DMS53 treated with DMSO at 0.1 percent for 48 hours (cell line): ENCODE measurements at regions not wholly inside any gene's neighbourhood (a gene's known extent, or its start where the extent isn't known, plus 50 kb on each side); places are given as distances from the start of the nearest gene placed in this dataset.
A peak's percentile ranks its signal among the peaks of the same experiment; 100 is the strongest.
"Not testable (repeated sequence)": the region's sequence is repeated elsewhere in the genome, so short reads cannot be mapped to it uniquely, and the experiment has no call there.

Experiments
- DNase-seq: peaks from one replicate; lab custom pipeline; 2025; ENCODE audit not compliant: unreplicated experiment; lab: John Stamatoyannopoulos, UW

DNA sequence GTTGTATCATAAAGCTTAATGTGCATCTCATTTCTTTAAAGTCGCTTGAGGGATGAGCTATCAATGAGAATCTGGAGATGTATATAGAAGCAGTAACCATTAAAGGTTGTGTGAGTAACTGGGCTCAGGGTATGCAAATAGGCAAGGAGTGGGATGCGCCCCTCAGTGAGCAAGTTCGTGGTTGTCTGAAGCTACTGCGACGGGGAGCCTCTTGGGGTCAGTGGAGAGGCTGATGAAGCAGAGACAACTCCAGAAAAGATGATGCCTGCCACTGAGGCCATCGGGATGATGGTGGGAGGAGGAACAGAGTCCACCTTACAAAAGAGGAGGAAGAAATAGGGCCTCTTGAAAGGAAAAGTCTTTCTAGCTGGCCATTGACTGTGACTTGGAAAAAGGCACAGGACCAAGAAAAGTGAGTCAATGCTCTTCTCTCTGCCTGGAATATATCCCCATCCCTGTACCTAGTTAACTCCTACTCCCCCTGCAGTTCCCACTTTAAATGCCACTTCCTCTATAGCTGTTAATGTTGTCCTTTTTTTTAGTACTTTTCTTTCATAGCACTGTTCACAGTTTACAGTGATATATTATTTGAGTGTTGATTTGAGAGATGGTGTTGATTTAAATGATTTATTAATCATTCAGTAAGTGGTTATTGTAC, 51.4 kb upstream of the LSM6 start:
- no peak for DNase-seq

DNA sequence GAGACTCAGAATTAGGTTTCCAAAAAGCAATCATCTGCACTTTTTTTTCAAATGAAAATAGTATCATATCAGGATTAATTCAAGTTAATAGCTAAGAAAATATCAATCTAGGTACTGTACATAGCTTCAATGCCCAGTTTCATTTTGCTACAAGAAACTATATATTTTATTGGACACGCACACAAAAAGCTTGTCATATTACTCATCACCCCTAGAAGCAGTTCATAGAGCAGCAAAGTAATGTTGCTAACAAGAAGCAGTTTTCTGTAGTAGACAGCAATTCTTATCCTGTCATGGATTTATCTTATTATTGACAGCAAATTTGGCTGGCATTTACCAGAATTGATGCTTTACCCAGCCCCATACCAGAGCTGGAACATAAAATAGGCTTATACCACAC, 52.3 kb upstream of the LSM6 start:
- DNase-seq = no peak

DNA sequence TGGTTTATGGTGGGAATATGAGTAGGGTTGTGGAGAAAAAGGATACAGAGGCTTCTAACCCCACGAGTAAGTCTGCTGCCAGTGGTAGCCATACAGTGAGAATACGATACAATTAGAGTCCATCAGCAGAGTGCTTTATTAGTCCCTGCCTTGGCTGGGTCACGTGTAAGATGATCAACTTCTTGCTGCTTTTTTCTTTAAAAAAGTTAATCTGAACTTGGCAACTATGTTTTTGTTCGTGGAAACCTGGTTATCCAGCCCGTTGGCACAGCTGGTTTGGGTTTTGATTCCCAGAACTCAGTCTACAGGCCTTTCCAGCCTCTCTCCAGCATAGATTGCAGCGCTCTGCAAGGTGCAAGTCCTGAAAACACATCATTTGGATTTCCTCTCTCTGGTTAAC, 53.1 kb upstream of the LSM6 start:
- DNase-seq = no peak

DNA sequence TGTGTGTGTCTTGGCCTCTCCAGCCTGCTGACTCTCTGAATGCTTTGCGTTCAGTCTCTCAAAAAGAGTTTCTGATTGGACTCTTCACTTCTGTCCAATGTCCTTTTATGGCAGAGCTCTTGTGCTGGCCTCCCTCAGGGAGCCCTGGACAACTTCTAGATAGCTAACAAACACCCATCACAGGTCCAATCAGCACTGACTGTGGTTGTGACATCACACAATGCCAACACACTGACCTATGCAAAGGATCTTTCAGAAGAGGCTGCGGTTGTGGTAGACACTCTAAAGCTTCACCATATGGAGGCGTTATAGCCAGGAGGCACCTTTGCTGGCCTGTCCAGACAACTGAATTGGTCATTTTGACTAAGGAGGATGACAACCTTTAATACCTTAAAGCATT, 53.8 kb upstream of the LSM6 start:
- no peak for DNase-seq

DNA sequence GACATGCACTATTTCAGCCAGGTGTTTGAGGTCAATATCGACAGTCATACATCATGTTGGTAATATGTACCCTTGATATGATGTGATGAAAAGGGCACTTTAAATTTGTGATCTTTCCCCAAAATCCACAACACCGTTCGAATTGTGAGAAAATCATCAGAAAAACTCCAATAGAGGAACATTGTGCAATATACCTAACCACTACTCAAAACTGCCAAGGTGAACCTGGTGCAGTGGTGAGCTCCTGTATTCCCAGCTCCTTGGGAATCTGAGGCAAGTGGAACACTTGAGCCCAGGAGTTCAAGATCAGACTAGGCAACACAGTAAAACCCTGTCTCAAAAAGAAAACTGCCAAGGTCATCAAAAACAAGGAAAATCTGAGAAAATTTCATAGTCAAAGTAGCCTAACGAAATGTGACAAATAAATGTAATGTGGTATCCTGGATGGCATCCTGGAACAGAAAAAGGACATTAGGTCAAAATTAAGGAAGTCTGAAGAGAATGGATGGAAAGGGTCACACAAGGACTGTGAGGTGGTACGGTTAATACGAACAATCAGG, 55.6 kb upstream of the LSM6 start:
- DNase-seq = no peak

DNA sequence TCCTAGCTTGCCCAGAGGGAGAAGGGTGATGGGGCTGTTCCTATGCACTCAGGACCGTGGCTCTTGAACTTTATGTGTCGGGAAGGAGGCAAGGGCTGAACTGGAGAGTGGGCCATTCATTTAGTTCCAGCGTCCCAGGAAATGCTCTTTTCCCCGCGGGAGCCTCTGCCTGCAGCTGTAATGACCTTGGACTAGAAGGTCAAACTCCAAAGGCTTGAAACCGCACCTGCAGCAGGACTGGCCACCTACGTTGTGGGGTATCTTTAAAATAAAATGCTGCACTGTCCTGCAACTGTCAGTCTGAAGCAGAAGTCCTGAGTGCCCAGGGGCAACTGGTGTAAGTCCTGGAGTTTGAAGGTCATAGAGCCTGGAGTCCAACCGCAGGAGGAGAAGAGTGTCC, 61.5 kb upstream of the LSM6 start:
- DNase-seq = no peak

DNA sequence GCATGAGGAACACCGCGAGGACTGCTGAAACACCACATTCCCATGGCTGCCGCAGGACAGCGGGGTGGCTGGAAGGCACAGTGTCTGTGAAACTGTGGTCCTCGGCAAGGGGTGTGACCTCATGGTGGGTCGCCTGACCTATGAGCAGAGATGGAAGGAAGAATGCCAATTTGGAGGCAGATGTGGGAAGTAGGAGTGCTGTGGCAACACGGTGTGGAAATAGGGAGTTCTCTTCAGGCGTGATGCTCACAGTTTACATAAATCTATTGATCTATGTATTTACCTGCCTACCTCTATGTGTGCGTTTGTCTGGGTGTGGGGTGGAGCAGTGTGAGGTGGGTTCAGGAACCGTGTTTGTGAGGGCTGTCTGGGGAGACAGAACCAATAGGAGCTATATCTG, 62.3 kb upstream of the LSM6 start:
- no peak for DNase-seq

DNA sequence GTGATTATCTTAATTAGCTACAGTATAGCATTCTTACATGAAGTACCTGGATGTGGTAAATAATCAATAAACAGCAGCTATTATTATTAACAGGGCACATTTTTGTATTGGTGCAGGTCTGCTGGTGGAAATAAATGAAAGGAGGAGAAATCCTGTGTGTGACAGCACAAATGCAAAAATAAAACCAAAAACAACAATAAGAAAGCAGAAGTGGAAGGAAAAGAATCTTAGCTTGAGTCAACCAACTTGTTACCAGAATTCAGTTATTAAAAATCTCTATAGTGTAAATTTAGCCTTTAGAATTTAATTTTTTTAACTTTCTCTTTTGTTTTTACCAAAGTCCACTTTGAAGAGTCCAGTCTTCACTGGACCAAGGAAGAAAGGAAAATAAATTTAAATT, 63.1 kb upstream of the LSM6 start:
- no peak for DNase-seq

DNA sequence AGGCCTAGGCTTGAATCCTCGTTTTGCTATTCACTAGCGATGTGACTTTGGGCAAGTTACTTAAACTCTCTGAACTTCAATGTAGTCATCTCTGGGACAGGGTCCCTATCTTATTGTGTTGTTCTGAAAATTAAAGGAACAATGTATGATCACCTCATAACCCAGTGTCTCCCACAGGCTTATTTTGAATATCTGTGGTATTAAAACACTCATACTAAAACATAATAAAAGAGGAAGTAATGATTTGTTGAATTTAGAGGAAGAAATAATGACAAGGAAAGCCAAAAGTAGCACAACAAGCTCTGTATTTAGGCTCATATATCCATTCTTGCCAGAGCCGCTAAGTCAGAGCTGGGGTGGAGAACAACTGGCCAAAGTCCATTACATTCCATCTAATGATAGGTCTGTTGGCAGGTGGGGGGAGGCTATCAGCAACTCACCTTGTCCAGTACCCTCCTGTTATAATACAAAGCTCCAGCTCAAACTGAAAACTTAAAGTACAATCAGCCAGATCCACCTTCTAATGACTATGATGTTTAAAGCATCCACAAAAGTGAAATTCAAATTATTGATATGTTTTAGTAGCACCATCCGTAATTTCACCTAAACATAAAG, 64.5 kb upstream of the LSM6 start:
- DNase-seq = no peak

DNA sequence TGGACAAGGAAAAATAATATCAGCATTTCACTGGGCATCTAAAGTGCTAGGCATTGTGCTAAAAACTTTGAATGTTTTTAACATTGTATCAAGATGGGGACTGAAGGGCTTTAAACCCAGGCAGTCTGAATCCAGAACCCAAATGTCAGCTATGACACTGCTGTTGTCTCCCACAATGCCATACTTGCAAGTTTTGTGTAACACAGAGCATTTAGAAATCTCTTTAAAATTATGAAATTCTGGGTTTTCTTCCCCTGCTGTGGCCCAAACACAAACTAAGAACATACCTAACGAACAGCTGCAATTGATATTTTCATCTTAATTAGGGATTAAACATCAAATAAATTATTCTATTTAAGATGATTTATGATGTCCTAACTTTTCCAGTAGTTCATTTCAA, 66.8 kb upstream of the LSM6 start:
- DNase-seq = no peak

DNA sequence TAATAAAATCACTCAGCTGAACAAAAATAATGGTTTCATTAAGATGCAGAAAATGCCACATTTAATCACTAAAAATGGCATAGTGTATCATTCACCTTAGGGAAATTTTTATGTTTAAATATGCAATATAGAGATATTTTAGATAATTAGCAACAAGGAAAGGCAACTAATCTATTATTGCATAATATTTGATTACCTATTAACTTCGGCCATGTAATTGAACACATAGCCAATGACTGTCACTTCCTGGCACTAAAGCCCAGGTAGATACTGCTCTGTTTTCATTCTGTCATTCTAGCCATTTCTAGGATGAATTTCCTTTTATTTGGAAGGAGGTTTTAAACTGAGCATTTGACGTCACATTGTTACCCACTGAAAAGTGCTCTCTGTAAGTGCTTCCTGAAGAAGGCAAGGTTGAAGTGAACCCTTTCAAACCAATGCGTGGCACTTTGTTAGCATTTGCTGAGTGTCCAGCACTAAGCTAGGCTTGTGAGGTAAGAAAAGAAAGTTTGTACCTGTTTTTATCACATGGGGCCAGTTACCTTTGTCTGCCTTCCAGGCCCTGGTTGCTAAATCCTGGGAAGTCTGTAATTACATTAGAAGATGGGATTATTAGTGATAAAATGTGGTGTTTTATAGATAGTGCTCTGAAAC, 67.8 kb upstream of the LSM6 start:
- DNase-seq = no peak

DNA sequence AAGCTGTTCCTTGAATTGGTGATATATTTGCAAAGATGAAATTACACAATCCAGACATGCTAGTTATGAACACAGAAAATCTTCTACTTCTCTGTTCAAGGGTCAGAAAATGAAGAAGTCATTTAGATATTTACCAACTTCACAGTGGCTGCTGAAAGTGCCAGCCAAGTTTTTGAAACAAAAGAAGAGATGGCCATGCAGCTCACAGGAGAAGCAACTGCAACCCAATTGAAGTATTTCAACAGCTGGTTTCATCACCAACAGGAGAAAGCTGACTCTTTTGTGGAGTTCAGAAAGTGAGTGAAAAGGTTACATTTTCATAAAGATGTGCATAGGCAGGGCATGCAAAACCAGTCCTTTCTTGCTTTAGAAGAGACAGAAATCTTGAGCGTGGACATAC, 70.1 kb upstream of the LSM6 start:
- no peak for DNase-seq

DNA sequence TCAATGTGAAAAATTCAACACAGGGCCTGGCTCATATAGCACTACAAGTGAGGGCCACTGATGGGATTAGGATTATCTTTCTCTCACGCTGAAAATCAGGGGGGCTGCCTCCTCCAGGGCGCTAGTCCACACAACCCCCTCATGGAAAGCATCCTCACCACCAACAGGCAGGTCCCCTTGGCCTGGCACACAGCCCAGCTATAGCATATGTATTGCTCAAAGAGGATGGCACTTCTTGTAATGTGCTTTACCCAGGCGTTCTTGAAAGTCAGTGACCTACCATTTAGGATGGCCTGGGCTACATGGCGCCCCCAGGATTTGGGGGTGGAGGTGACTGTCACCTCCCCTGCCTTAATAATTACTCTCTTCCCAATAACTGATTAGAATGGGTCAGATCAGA, 71.0 kb upstream of the LSM6 start:
- DNase-seq = no peak

DNA sequence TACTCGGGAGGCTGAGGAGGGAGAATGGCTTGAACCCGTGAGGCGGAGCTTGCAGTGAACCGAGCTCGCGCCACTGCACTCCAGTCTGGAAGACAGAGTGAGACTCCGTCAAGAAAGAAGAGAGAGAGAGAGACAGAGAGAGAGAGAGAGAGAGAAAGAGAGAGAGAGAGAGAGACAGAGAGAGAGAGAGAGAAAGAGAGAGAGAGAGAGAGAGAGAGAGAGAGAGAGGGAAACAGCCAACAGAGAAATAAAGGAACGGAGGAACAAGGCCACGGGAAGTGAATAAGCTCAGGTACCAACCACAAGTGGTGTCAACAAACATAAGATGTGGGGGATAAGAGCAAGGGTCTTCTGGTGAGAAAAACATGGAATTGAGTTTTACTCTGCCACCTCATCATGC, 71.5 kb upstream of the LSM6 start:
- DNase-seq = not testable (repeated sequence)

DNA sequence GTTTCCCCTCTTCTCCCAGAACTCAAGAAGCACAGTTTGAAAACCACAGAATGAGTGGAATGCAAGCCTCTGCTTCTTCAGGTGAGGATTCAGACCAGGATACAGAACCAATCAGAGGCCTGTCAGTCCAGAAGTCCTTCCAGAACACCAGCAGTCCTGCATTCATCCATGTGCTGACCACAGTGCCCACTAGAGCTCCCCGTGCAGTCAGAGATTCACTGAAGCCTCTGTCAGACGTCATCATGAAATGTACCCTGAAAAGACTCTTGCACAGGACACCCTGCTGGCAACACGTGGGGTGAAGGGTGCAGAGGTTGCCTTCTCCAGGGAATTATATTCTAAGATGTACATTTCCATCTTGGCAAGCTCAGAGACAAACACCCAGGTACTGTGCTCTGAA, 75.9 kb upstream of the LSM6 start:
- DNase-seq = no peak

DNA sequence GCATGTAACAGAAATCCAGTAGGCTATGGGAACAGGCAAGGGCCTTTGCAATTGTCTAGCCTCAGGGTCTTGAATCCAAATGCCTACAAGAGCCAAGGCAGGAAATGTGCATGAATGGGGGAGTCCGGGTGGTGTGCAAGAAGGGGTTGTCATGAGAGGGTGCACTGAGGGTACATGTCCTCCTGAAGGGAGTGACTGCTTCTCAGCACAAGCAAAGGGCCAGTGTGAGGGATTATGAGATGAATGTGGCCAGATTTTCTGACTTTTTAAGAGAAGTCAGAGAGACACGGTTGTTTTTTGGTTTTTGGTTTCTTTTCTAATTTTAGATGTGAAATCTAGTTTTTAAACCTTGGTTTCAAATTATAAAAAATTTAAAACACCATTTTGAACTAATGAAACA, 76.5 kb upstream of the LSM6 start:
- no peak for DNase-seq

DNA sequence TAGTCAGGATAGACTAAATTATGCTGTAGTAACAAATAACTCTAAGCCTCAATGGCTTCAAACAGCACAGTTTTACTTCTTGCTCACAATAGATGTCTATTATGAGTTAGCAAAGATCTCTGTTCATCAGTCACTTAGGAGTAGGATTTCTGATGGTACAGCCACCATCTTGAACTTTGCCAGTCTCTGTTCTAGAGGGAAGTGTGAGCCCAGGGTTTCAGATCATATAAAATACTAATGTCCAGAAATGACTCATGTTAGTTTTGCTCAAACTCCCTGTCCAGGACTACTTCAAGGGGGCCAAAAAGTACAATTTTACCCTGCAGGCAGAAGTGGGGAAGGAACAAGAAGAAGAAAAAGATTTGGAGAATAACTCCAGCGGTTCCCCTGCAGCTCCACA, 77.1 kb upstream of the LSM6 start:
- DNase-seq = no peak

DNA sequence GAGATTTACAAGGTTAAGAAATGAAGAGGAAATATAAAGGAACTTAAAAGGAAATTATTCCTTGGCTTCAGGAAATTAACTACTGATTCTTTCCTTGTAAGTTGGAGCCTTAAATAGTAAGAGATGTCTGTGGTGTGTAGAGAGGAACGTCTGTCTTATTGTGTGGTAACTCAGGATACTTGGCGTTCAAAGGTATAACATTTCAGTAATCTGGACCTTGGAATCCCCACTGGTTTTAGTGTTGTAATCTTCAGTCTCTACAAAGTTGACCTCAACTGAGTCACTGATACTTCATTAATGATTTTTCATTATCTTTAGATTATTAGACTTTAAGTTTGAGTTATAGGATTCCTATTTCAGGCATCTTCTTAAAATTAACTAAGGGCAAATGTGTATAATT, 79.1 kb upstream of the LSM6 start:
- no peak for DNase-seq

DNA sequence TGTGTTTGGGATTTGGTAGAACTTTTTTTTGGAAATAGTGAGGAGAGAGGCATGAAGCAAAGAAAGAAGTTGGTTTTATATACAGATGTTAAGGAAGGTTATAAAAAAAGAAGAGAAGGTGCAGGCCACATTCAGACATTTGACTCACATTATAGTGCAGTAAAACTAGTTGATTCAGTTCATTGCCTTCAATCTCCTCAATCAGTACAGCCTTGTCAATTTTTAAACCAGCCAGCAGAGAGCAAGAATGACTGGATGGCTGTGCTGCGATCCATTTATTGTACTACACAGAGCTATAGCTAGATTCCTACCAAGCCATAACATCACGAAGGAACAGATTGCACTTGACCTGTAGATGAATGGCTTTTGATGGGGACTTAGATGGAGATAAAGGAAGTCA, 79.7 kb upstream of the LSM6 start:
- no peak for DNase-seq

DNA sequence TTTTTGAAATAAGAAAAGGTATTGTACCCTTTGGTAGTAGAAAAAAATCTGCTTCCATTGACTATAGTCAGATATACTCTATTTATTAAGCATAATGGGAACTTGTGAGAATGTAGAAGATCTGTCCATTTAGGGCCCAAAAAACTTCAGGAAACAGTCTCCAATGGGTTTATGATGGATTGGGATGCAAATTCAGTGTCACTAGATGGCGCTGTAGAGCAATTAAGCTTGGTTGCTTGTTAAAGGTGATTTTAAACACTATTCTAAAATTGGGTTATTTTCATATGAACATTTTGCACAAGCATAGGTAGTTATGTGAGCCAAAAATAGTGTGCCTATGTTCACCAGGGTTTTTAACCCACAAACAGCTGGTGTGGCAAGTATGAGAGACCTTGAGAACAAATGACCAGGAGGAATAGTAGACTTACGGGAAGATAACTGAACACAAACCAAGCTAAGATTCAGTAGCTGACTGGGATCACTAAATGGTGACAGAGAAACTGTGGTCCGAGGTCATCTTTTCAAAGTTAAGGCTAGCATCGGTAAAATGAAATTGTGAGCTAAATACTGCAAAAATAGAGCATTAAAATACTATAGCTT, 80.3 kb upstream of the LSM6 start:
- peak; percentile 21 for DNase-seq

DNA sequence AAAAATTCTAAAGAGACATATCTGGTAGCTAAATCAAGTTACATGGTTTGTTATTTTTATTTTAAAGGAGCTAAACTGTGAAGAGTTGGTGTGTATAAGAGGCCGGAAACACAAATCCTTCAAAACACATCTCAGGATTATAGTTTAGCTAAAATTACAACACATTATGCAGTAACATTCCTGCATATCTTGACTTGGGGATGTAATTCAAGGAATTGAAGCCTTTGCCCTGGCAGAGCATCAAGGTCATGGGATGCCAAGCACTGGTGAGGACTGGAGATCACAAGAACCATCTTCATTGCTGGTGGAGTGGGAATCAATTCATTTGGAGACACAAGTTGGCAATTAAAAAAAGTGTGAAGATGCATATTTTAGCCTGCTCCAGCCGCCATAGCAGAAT, 86.8 kb upstream of the LSM6 start:
- no peak for DNase-seq

DNA sequence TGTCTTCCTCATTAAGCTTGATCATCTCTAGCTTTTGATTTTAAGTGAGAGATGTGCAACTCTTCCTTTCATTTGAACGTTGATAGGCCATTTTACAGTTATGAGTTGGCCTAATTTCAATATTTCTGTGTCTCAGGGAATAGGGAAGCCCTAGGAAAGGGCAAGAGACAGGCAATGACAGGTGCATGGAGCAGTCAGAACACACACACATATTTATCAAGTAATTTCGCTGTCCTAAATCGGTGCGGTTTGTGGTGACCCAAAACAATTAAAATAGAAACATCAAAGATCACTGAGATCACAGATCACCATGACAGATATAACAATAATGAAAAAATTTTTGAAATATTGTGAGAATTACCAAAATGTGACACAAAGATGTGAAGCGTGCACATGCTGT, 87.7 kb upstream of the LSM6 start:
- DNase-seq = no peak
